ENCODE measurements at regions not wholly inside any gene's neighbourhood (a gene's known extent, or its start where the extent isn't known, plus 50 kb on each side); places are given as distances from the start of the nearest gene placed in this dataset.

DNA sequence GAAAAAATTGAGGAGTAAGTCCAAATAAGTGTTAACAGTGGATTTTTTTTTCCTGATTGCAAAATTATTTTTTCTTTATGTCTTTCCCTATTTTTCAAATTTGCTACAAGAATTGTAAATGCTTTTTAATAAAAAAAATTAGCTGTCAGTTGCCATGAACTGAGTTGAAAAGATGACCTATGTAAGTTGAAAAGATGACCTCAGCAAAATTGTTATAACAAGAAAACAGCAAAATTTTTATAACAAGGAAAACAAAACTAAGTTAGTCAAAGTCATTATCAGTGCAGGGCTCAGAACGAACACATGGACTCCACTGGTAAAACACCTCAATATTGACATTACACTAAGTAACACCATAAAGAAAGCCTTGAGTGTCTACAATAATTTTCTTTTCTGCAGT, 207.0 kb upstream of the HDDC2 start:
- TF ChIP-seq ZNF274 (IDR thresholded peaks at IDR 0.05; ENCODE audit: low read depth, low read length) (no peak), YY1 (IDR thresholded peaks at IDR 0.05; ENCODE audit: insufficient read depth, insufficient read length) (no peak)

Data from NT2/D1 (cell line).